Epithelial cell of proximal tubule (primary cell): ENCODE measurements at regions not wholly inside any gene's neighbourhood (a gene's known extent, or its start where the extent isn't known, plus 50 kb on each side); places are given as distances from the start of the nearest gene placed in this dataset.

ENCODE experiments used
- DNase-seq: peaks from one replicate; pipeline ENCODE4 v3.0.0-alpha.2; 2011; ENCODE audit warnings: low read depth
- H3K4me3 ChIP-seq: 2 replicates; pipeline ENCODE4 v1.5.1; 2011; ENCODE audit warnings: low read depth, mild to moderate bottlenecking, low read length
- TF ChIP-seq, protein P1 (sequence below): conservative IDR thresholded peaks from 2 replicates; pipeline ENCODE4 v1.5.1; 2012; ENCODE audit warnings: low read depth, mild to moderate bottlenecking, low read length

DNA sequence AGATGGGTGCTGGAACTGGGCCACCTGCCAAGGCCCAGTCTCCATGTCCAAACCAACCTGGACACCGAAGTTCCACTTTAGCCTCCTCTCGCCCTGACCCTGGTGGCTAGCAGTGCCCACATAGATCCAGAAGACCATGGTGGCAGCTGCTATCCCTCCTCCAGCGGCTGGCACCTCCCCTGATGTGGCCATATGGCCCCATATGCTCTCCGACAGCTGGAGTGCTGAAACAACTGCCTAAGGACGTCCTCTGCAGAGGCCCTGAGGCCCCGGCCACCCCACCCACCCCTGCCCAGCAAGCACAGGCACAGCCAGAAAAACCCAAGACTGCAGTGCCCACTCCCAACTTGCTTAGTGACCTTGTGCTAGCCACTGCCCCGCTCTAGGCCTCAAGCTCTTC, 182.3 kb upstream of the LINGO1 start:
- no peak for DNase-seq
- no peak overlapping the region for H3K4me3 ChIP-seq
- TF ChIP-seq, protein P1, sequence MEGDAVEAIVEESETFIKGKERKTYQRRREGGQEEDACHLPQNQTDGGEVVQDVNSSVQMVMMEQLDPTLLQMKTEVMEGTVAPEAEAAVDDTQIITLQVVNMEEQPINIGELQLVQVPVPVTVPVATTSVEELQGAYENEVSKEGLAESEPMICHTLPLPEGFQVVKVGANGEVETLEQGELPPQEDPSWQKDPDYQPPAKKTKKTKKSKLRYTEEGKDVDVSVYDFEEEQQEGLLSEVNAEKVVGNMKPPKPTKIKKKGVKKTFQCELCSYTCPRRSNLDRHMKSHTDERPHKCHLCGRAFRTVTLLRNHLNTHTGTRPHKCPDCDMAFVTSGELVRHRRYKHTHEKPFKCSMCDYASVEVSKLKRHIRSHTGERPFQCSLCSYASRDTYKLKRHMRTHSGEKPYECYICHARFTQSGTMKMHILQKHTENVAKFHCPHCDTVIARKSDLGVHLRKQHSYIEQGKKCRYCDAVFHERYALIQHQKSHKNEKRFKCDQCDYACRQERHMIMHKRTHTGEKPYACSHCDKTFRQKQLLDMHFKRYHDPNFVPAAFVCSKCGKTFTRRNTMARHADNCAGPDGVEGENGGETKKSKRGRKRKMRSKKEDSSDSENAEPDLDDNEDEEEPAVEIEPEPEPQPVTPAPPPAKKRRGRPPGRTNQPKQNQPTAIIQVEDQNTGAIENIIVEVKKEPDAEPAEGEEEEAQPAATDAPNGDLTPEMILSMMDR: no peak

- no peak for DNase-seq
- H3K4me3 ChIP-seq: no peak overlapping the region
- TF ChIP-seq, protein P1: no peak
These were observed 180.0 kb upstream of the LINGO1 start for GRCh38 chr15:77812664-77813063.

GRCh38 chr15:77811270-77811669, 178.6 kb upstream of the LINGO1 start:
- no peak for DNase-seq
- no peak overlapping the region for H3K4me3 ChIP-seq
- TF ChIP-seq, protein P1: no peak

GRCh38 chr15:77810130-77810571, 177.4 kb upstream of the LINGO1 start:
- no peak for DNase-seq
- TF ChIP-seq, protein P1: no peak
- no peak overlapping the region for H3K4me3 ChIP-seq

DNA sequence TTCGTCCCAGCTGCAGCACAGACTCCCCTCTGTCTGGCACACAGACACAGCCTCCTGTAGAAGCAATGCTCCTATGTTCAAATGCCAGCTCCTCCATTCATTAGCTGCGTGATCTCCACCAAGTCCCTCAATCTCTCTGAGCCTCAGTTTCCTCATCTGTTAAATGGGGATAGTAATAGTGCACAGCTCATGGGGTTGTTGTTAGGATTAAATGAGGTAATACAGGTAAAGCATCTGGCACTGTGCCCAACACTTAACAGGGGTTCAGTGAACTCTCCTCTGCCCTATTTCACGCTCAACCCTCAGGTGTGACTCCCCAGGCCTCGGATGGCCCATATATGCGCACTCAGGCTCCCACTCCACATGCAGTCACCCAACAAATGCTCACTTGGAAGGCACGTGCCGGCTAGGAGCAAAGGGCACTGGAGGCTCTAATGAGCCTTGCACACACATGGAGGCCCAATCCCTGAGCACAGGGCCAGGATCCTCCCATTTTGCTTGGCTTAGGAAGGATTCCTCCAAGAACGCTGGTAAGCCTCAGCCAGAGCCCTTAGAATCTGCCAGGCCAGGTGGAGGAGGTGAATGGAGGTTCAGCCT, 176.0 kb upstream of the LINGO1 start:
- no peak for DNase-seq
- TF ChIP-seq, protein P1: no peak
- H3K4me3 ChIP-seq: no peak overlapping the region

- no peak overlapping the region for H3K4me3 ChIP-seq
- TF ChIP-seq, protein P1: no peak
- no peak for DNase-seq
These were observed 175.4 kb upstream of the LINGO1 start for GRCh38 chr15:77808075-77808474.

- H3K4me3 ChIP-seq: no peak overlapping the region
- TF ChIP-seq, protein P1: no peak
- DNase-seq: no peak
These were observed 174.9 kb upstream of the LINGO1 start for GRCh38 chr15:77807611-77808010.
